ENCODE measurements at regions not wholly inside any gene's neighbourhood (a gene's known extent, or its start where the extent isn't known, plus 50 kb on each side); places are given as distances from the start of the nearest gene placed in this dataset.

DNA sequence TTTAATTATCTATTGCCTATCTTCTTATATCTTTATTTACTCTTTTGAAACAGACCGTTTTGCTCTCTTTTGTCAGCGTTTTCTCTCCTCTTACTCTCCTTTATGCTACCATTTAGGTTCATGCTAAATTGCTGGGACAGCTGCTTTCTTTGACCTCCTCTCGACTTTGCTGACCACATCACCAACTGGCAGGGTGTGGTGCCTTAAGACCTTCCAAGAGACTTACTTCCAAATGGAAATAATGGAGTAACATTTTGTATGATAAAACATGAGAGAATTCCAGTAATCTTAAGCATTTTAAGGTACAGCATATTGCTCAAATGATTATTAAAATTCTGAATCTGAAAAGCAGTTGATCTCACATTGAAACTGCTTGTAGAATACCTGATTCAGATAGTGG, 71.5 kb upstream of the MEF2C start:
- intact Hi-C loops (cut with DNase I): no loop called here

GRCh38 chr5:88952996-88953643, 70.1 kb upstream of the MEF2C start:
- no peaks in the 10 kb centered on the region for H3K27me3 ChIP-seq
- ATAC-seq (no peak), DNase-seq (no peak)
- TF ChIP-seq, protein P1, sequence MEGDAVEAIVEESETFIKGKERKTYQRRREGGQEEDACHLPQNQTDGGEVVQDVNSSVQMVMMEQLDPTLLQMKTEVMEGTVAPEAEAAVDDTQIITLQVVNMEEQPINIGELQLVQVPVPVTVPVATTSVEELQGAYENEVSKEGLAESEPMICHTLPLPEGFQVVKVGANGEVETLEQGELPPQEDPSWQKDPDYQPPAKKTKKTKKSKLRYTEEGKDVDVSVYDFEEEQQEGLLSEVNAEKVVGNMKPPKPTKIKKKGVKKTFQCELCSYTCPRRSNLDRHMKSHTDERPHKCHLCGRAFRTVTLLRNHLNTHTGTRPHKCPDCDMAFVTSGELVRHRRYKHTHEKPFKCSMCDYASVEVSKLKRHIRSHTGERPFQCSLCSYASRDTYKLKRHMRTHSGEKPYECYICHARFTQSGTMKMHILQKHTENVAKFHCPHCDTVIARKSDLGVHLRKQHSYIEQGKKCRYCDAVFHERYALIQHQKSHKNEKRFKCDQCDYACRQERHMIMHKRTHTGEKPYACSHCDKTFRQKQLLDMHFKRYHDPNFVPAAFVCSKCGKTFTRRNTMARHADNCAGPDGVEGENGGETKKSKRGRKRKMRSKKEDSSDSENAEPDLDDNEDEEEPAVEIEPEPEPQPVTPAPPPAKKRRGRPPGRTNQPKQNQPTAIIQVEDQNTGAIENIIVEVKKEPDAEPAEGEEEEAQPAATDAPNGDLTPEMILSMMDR (IDR thresholded peaks at IDR 0.05): no peak
- no peak for TF ChIP-seq POLR2A (IDR thresholded peaks at IDR 0.05)
- H3K27ac ChIP-seq: no peak overlapping the region
- H3K4me1 ChIP-seq: no peaks in the 10 kb centered on the region
- no peaks in the 10 kb centered on the region for H3K9me3 ChIP-seq
- WGBS, 2 donors: 65 to 73% methylated on average over 5 of the region's 5 CpGs
- intact Hi-C loops (cut with DNase I): no loop called here
- H3K36me3 ChIP-seq (replicated peaks in 1 of 2; ENCODE audit: insufficient read depth in 1 of 2, low read depth in 2 of 2): no peaks in the 10 kb centered on the region
- H3K4me3 ChIP-seq: no peak overlapping the region

More for the DNA sequence above, 71.5 kb upstream of the MEF2C start:
- TF ChIP-seq, protein P1 (IDR thresholded peaks at IDR 0.05): no peak
- no peak for TF ChIP-seq POLR2A (IDR thresholded peaks at IDR 0.05)
- H3K36me3 ChIP-seq (replicated peaks in 1 of 2; ENCODE audit: insufficient read depth in 1 of 2, low read depth in 2 of 2): no peaks in the 10 kb centered on the region
- H3K4me3 ChIP-seq: no peak overlapping the region
- H3K9me3 ChIP-seq: no peaks in the 10 kb centered on the region
- H3K27me3 ChIP-seq: no peaks in the 10 kb centered on the region
- H3K4me1 ChIP-seq: no peaks in the 10 kb centered on the region
- ATAC-seq (no peak), DNase-seq (no peak)
- H3K27ac ChIP-seq: no peak overlapping the region
- 53 to 60% methylated on average over 3 of the region's 3 CpGs for WGBS, 2 donors

- DNase-seq (no peak), ATAC-seq (no peak)
- Histone ChIP-seq H3K9me3 (no peaks in the 10 kb centered on the region), H3K36me3 (replicated peaks in 1 of 2; ENCODE audit: insufficient read depth in 1 of 2, low read depth in 2 of 2) (no peaks in the 10 kb centered on the region), H3K27me3 (no peaks in the 10 kb centered on the region), H3K4me3 (no peak overlapping the region), H3K27ac (no peak overlapping the region), H3K4me1 (no peaks in the 10 kb centered on the region)
- intact Hi-C loops (cut with DNase I): no loop called here
- TF ChIP-seq POLR2A (IDR thresholded peaks at IDR 0.05): no peak
- TF ChIP-seq, protein P1 (IDR thresholded peaks at IDR 0.05): no peak
- WGBS, 2 donors: 40 to 42% methylated on average over 2 of the region's 2 CpGs
Measured at GRCh38 chr5:88952344-88952743, 69.4 kb upstream of the MEF2C start.

DNA sequence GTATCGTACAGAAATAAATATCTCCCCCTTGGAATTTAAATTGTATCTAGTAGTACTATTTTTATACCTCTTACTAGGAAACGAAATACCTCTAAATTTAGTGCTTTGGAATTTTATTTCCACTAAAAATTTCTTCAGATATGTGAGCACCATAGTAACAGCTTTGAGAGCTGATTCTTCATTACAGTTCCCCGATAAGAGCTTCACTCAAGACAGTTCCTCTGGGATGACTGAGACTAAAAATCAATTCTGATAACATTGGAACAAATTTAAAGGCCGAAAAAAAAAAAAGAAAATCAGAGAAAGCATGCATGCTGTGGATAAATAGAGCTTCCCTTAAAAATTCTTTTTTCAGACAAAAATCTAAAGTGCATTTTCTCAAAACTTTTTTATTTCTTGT, 68.5 kb upstream of the MEF2C start:
- DNase-seq (no peak), ATAC-seq (no peak)
- Histone ChIP-seq H3K4me3 (no peak overlapping the region), H3K9me3 (no peaks in the 10 kb centered on the region), H3K4me1 (no peaks in the 10 kb centered on the region), H3K27ac (no peak overlapping the region), H3K36me3 (replicated peaks in 1 of 2; ENCODE audit: insufficient read depth in 1 of 2, low read depth in 2 of 2) (no peaks in the 10 kb centered on the region), H3K27me3 (no peaks in the 10 kb centered on the region)
- intact Hi-C loops (cut with DNase I): no loop called here
- TF ChIP-seq, protein P1 (IDR thresholded peaks at IDR 0.05): no peak
- TF ChIP-seq POLR2A (IDR thresholded peaks at IDR 0.05): no peak
- 65 to 70% methylated on average over 4 of the region's 4 CpGs for WGBS, 2 donors
